GM12875 (cell line): ENCODE measurements at regions not wholly inside any gene's neighbourhood (a gene's known extent, or its start where the extent isn't known, plus 50 kb on each side); places are given as distances from the start of the nearest gene placed in this dataset.

ENCODE experiments used
- H3K4me3 ChIP-seq: one replicate; pipeline ENCODE4 v1.5.1; 2011; ENCODE audit warnings: low read depth, low read length, control low read depth
- TF ChIP-seq, protein P1 (sequence below): IDR thresholded peaks from 2 replicates; pipeline ENCODE4 v1.5.1; 2011; ENCODE audit warnings: low read depth, mild to moderate bottlenecking, control low read depth, inconsistent platforms, low read length, moderate library complexity, borderline replicate concordance; ENCODE audit not compliant: insufficient read depth

DNA sequence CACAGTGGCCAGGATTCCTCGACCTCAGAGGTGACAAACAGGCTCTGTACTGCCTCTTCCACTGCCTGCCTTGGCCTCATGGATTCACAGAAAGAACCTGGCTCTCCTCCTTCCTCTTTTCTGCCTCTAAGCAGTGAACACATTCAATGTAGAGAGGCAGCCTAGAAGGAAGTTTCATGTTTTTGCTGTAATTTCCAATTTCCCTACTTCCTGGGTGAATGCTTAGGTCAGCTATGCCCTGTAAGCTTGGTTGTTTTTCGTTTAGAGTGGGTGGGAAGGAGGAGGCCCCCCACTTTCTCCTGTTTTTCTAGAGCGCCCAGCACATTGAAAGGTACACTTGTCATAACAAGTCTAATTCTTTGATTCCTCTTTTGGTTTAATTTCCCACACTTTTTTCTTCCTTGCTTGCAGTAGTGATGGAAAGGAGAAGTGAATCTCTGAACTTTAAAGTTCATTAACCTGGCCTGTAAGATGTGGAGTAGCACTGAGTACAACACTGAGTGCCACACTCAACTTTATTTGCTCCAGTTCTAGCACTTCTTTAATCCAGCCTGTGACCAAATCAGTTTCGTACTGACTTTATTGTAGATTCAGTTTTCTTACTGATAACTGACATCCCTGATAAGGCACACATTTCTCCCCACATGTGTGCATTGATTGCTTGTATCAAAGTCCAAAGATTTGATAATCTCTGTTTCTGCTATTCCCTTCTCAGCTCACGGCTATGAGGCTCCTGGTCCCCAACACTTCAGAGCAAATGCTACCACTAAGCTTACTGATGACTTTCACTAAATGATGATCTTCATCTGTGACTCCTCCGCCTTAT lies 100.0 kb upstream of the MAN1A1 start:
- no peak overlapping the region for H3K4me3 ChIP-seq
- TF ChIP-seq, protein P1, sequence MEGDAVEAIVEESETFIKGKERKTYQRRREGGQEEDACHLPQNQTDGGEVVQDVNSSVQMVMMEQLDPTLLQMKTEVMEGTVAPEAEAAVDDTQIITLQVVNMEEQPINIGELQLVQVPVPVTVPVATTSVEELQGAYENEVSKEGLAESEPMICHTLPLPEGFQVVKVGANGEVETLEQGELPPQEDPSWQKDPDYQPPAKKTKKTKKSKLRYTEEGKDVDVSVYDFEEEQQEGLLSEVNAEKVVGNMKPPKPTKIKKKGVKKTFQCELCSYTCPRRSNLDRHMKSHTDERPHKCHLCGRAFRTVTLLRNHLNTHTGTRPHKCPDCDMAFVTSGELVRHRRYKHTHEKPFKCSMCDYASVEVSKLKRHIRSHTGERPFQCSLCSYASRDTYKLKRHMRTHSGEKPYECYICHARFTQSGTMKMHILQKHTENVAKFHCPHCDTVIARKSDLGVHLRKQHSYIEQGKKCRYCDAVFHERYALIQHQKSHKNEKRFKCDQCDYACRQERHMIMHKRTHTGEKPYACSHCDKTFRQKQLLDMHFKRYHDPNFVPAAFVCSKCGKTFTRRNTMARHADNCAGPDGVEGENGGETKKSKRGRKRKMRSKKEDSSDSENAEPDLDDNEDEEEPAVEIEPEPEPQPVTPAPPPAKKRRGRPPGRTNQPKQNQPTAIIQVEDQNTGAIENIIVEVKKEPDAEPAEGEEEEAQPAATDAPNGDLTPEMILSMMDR = no peak

DNA sequence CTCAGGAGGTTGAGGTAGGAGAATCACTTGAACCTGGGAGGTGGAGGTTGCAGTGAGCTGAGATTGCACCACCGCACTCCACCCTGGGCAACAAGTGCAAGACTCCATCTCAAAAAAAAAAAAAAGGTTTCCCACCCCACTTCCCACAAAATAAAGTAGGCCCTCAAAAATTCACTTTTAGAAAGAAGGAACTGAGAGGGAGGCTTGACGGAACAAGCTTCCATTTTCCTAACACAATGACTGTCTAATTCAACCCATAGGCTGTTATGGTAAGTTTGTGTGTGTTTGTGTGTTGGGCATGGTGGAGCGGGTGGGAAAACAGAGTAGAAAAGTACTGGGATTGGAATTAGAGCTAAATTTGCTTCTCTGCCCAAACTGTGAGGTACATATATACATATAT lies 98.4 kb upstream of the MAN1A1 start:
- TF ChIP-seq, protein P1 = no peak
- H3K4me3 ChIP-seq = no peak overlapping the region

DNA sequence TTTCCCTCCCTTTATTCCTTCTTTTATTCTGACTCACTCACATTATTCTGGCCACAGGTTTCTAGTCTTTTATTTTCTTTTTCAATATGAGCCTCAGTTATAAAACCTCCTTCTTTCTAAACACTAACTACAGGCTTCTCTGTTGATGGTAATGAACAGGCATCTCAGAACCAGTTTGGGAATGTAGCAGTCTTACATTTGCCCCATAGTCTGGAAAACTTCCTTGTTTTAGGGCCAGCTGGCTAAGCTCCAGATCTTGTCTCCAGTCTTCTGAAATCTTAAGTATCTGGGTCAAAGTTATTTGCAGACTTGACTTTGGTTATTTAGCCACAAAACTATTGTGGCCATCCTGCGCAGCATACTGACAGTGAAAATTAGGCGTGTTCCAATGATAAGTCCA lies 97.0 kb upstream of the MAN1A1 start:
- no peak overlapping the region for H3K4me3 ChIP-seq
- TF ChIP-seq, protein P1 = no peak

DNA sequence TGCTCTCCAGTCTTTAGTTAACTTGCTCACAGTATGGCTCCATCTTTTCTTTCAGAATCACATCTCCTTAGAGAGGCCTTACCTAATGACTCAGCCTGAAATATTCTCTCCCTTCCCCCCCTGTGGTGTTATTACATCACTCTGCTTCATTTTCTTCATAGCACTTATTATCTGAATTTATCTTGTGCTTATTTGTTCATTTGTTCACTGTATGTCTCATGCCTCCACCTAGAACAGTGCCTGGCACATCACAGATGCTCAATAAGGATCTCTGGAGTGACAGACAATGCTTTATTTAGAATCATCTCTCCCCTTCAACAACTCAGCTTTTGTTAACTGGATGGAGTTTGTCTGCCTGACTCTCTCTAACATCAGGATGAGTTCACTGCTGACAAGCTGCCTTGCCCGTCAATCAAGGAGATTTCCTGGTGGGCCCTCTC lies 96.6 kb upstream of the MAN1A1 start:
- TF ChIP-seq, protein P1 = no peak
- no peak overlapping the region for H3K4me3 ChIP-seq

DNA sequence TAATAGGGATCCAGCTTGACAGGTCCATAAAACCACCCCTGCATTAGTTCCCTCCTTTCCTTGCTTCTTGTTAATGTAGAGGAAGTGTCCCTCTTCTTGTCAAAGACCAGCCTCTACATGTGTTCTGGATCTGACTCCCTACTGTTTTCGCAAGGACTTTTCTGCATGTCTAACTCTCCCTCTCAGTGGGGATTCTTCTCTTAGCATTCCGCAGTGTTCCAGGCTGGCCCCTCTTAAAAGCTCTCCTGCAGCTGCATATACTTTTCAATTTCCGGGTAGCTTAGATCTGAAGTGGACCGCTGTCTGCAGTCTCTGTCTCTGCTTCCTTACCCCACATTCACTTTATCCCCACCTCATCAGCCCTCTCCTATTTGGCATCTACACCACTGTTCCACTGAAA lies 96.1 kb upstream of the MAN1A1 start:
- H3K4me3 ChIP-seq = no peak overlapping the region
- TF ChIP-seq, protein P1 = no peak

DNA sequence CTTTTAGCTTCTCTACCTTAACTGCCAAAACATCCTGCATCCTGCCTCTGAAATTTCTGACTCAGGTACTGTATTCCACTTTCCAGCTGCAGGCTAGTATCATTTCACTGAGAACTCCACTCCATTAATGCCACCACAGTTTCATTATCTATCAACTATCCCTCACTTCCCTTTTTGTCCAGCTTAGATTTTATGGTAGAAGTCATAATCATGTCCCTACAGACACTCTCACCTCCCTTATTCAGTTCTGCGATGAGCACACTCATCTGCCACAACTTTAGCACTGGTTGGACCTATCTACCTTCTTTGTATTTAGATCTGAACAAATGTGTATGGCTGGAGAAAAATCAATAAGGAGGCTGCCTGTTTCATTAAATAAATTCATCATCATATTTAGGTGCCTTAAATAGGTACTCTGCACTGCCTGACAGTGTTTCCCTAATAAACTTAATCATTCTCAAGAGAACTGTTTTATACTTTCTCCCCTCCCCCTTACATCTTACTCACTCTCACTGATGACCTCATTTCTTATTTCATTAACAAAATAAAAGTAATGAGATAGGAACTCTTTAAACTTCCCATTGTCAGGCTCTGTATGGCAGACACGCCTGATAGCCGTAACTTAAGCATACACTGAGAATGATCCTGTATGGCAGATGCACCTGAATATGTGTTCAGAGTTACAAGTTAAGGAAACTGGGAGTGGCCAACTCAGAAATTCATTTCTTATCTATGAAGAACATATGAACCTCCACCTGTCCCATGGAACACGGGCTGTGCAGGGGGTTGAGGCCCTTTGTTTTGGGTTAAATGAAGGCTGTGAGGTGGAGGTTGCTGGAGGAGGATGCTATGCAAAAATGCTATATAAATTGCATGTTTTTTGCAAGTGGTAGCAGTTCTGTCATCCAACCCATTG lies 95.3 kb upstream of the MAN1A1 start:
- TF ChIP-seq, protein P1 = no peak
- no peak overlapping the region for H3K4me3 ChIP-seq
